Naive thymus-derived CD8-positive, alpha-beta T cell (primary cell): ENCODE measurements at regions not wholly inside any gene's neighbourhood (a gene's known extent, or its start where the extent isn't known, plus 50 kb on each side); places are given as distances from the start of the nearest gene placed in this dataset.
A peak's percentile ranks its signal among the peaks of the same experiment; 100 is the strongest.

Source experiments
- ATAC-seq, 2 donors: fragments of 150-1000 bp; cut with Tn5 transposase in 1 of 2; sonication (Bioruptor Pico), chemical (Tn5 transposase) in 1 of 2; 1 replicate in 1 of 2; 2 replicates in 1 of 2; pipeline ENCODE4 v1.10.0; 2021; ENCODE audit warnings: mild to moderate bottlenecking in 2 of 2, moderate library complexity in 2 of 2
- POLR2A ChIA-PET: fragments of 350-600 bp; sonication (Branson Sonifier 250); formaldehyde crosslinking; loops from one replicate; lab custom pipeline; 2021; ENCODE audit warnings: antibody characterized with exemption; lab: Charles Lee
- DNase-seq, 10 donors: peaks; one replicate each; pipeline versions ENCODE4 v3.0.0 to v3.0.0-alpha.2; 2020 to 2022
- H3K27ac Mint-ChIP-seq, 10 donors: one replicate each; pipeline ENCODE4 v1.8.0; 2020 to 2022; ENCODE audit warnings: mild to moderate bottlenecking in 10 of 10, mixed read lengths in 10 of 10, moderate library complexity in 4 of 10, inconsistent platforms in 1 of 10
- H3K27me3 Mint-ChIP-seq, 5 donors: one replicate each; pipeline ENCODE4 v1.8.0; 2021 to 2022; ENCODE audit warnings: mixed read lengths in 5 of 5
- H3K36me3 Mint-ChIP-seq, 3 donors: one replicate each; pipeline ENCODE4 v1.8.0; 2020 to 2022; ENCODE audit warnings: mixed read lengths in 3 of 3, mild to moderate bottlenecking in 2 of 3, inconsistent platforms in 1 of 3
- H3K4me1 Mint-ChIP-seq, 4 donors: one replicate each; pipeline ENCODE4 v1.8.0; 2021 to 2022; ENCODE audit warnings: mixed read lengths in 4 of 4
- H3K4me3 Mint-ChIP-seq, 10 donors: one replicate each; pipeline ENCODE4 v1.8.0; 2020 to 2022; ENCODE audit warnings: mild to moderate bottlenecking in 10 of 10, mixed read lengths in 10 of 10, moderate library complexity in 6 of 10, inconsistent platforms in 1 of 10
- H3K9me3 Mint-ChIP-seq, 9 donors: one replicate each; pipeline ENCODE4 v1.8.0; 2020 to 2022; ENCODE audit warnings: mixed read lengths in 9 of 9, mild to moderate bottlenecking in 3 of 9, inconsistent platforms in 1 of 9, moderate library complexity in 1 of 9

- Mint-ChIP-seq H3K9me3 (no peaks in the 10 kb centered on the region), H3K4me1 (no peaks in the 10 kb centered on the region), H3K27ac (no peak overlapping the region), H3K27me3 (peaks cover 3 to 23% (median 14%) of the 10 kb centered on the region in 5 donors), H3K36me3 (no peaks in the 10 kb centered on the region), H3K4me3 (no peak overlapping the region)
- no peak for ATAC-seq
- DNase-seq: no peak
- POLR2A ChIA-PET: no interaction called here
These were observed 146.5 kb downstream of the SYK start for GRCh38 chr9:90948156-90948555.

- POLR2A ChIA-PET: no interaction called here
- Mint-ChIP-seq H3K27ac (no peak overlapping the region), H3K4me1 (no peaks in the 10 kb centered on the region), H3K4me3 (no peak overlapping the region), H3K9me3 (no peaks in the 10 kb centered on the region), H3K27me3 (peaks cover 5 to 34% (median 12%) of the 10 kb centered on the region in 5 donors), H3K36me3 (no peaks in the 10 kb centered on the region)
- no peak for ATAC-seq
- DNase-seq: no peak
These were observed 149.0 kb downstream of the SYK start for GRCh38 chr9:90950600-90950999.

- H3K9me3 Mint-ChIP-seq: no peaks in the 10 kb centered on the region
- DNase-seq (no peak), ATAC-seq (no peak)
- peaks cover 6 to 20% (median 12%) of the 10 kb centered on the region in 5 donors for H3K27me3 Mint-ChIP-seq
- no peak overlapping the region for H3K4me3 Mint-ChIP-seq
- no peaks in the 10 kb centered on the region for H3K4me1 Mint-ChIP-seq
- no peaks in the 10 kb centered on the region for H3K36me3 Mint-ChIP-seq
- no peak overlapping the region for H3K27ac Mint-ChIP-seq
- POLR2A ChIA-PET: no interaction called here
These were observed 151.6 kb downstream of the SYK start for GRCh38 chr9:90953200-90953599.

GRCh38 chr9:90953805-90954204 lies 152.2 kb downstream of the SYK start:
- POLR2A ChIA-PET: no interaction called here
- ATAC-seq (no peak), DNase-seq (no peak)
- Mint-ChIP-seq H3K27me3 (peaks cover 6 to 20% (median 12%) of the 10 kb centered on the region in 5 donors), H3K9me3 (no peaks in the 10 kb centered on the region), H3K27ac (no peak overlapping the region), H3K36me3 (no peaks in the 10 kb centered on the region), H3K4me1 (no peaks in the 10 kb centered on the region), H3K4me3 (no peak overlapping the region)

- no peak for ATAC-seq
- Mint-ChIP-seq H3K9me3 (no peaks in the 10 kb centered on the region), H3K27ac (no peak overlapping the region), H3K4me1 (no peaks in the 10 kb centered on the region), H3K27me3 (peaks cover 6 to 20% (median 12%) of the 10 kb centered on the region in 5 donors), H3K36me3 (no peaks in the 10 kb centered on the region), H3K4me3 (no peak overlapping the region)
- no peak for DNase-seq
- POLR2A ChIA-PET: no interaction called here
These were observed 154.6 kb downstream of the SYK start for GRCh38 chr9:90956026-90956810.

- Mint-ChIP-seq H3K36me3 (no peaks in the 10 kb centered on the region), H3K27ac (no peak overlapping the region), H3K27me3 (peaks cover 6 to 25% (median 16%) of the 10 kb centered on the region in 5 donors), H3K4me3 (no peak overlapping the region), H3K4me1 (no peaks in the 10 kb centered on the region), H3K9me3 (peaks cover 0 to 7% (median 0%) of the 10 kb centered on the region in 9 donors)
- DNase-seq: no peak
- POLR2A ChIA-PET: no interaction called here
- ATAC-seq: no peak
These were observed 156.7 kb downstream of the SYK start for GRCh38 chr9:90958328-90958727.

GRCh38 chr9:90960941-90961340 lies 159.3 kb downstream of the SYK start:
- DNase-seq (no peak), ATAC-seq (no peak)
- no peak overlapping the region for H3K27ac Mint-ChIP-seq
- H3K27me3 Mint-ChIP-seq: peaks cover 1 to 34% (median 21%) of the 10 kb centered on the region in 5 donors
- no peaks in the 10 kb centered on the region for H3K36me3 Mint-ChIP-seq
- no peak overlapping the region for H3K4me3 Mint-ChIP-seq
- peaks cover 2 to 6% (median 3%) of the 10 kb centered on the region in 4 donors for H3K4me1 Mint-ChIP-seq
- POLR2A ChIA-PET: no interaction called here
- peaks cover 0 to 9% (median 0%) of the 10 kb centered on the region in 9 donors for H3K9me3 Mint-ChIP-seq

- ATAC-seq (no peak), DNase-seq (no peak)
- Mint-ChIP-seq H3K36me3 (no peaks in the 10 kb centered on the region), H3K27ac (no peak overlapping the region), H3K27me3 (peaks cover 1 to 33% (median 21%) of the 10 kb centered on the region in 5 donors), H3K4me1 (peaks cover 2 to 6% (median 3%) of the 10 kb centered on the region in 4 donors), H3K9me3 (peaks cover 0 to 9% (median 0%) of the 10 kb centered on the region in 9 donors), H3K4me3 (no peak overlapping the region)
- POLR2A ChIA-PET: no interaction called here
These were observed 159.8 kb downstream of the SYK start for GRCh38 chr9:90961375-90961774.

GRCh38 chr9:90964101-90965020 lies 162.7 kb downstream of the SYK start:
- POLR2A ChIA-PET: no interaction called here
- ATAC-seq: no peak
- Mint-ChIP-seq H3K27ac (no peak overlapping the region), H3K4me1 (peaks cover 2 to 6% (median 3%) of the 10 kb centered on the region in 4 donors), H3K9me3 (peaks cover 0 to 9% (median 0%) of the 10 kb centered on the region in 9 donors), H3K36me3 (no peaks in the 10 kb centered on the region), H3K4me3 (peak overlapping the region in 1 of 10 donors; percentile 29), H3K27me3 (peaks cover 1 to 33% (median 25%) of the 10 kb centered on the region in 5 donors)
- no peak for DNase-seq

GRCh38 chr9:90965226-90966030 lies 163.8 kb downstream of the SYK start:
- peaks cover 0 to 9% (median 0%) of the 10 kb centered on the region in 9 donors for H3K9me3 Mint-ChIP-seq
- peaks cover 1 to 33% (median 25%) of the 10 kb centered on the region in 5 donors for H3K27me3 Mint-ChIP-seq
- H3K27ac Mint-ChIP-seq: no peak overlapping the region
- H3K4me1 Mint-ChIP-seq: peaks cover 2 to 6% (median 3%) of the 10 kb centered on the region in 4 donors
- POLR2A ChIA-PET: no interaction called here
- H3K36me3 Mint-ChIP-seq: no peaks in the 10 kb centered on the region
- no peak for ATAC-seq
- no peak overlapping the region for H3K4me3 Mint-ChIP-seq
- no peak for DNase-seq

- Mint-ChIP-seq H3K27me3 (peaks cover 1 to 33% (median 23%) of the 10 kb centered on the region in 5 donors), H3K4me1 (peaks cover 2 to 6% (median 3%) of the 10 kb centered on the region in 4 donors), H3K4me3 (no peak overlapping the region), H3K36me3 (no peaks in the 10 kb centered on the region), H3K27ac (no peak overlapping the region), H3K9me3 (peaks cover 0 to 9% (median 0%) of the 10 kb centered on the region in 9 donors)
- ATAC-seq (no peak), DNase-seq (no peak)
- POLR2A ChIA-PET: no interaction called here
These were observed 164.3 kb downstream of the SYK start for GRCh38 chr9:90966031-90966290.

- Mint-ChIP-seq H3K9me3 (peaks cover 0 to 9% (median 0%) of the 10 kb centered on the region in 9 donors), H3K4me1 (peaks cover 2 to 6% (median 3%) of the 10 kb centered on the region in 4 donors), H3K36me3 (no peaks in the 10 kb centered on the region), H3K27ac (peak overlapping the region in 1 of 10 donors; percentile 3), H3K4me3 (no peak overlapping the region), H3K27me3 (peaks cover 1 to 33% (median 20%) of the 10 kb centered on the region in 5 donors)
- DNase-seq (no peak), ATAC-seq (no peak)
- POLR2A ChIA-PET: no interaction called here
These were observed 165.0 kb downstream of the SYK start for GRCh38 chr9:90966480-90967144.
